GM23338 (cell line): ENCODE measurements at regions not wholly inside any gene's neighbourhood (a gene's known extent, or its start where the extent isn't known, plus 50 kb on each side); places are given as distances from the start of the nearest gene placed in this dataset.

Experiments
- CTCF ChIP-seq, 2 experiments: fragments of 200-600 bp in 1 of 2; sonication (generic) in 1 of 2; conservative IDR thresholded peaks; 2 replicates each; pipeline versions ENCODE4 v1.5.1 to v1.6.1; 2016 to 2017; ENCODE audit warnings: antibody characterized with exemption in 2 of 2, low read depth in 2 of 2, mild to moderate bottlenecking in 2 of 2, moderate library complexity in 1 of 2
- EZH2 ChIP-seq: fragments of 200-600 bp; sonication (generic); IDR thresholded peaks from one replicate; pipeline ENCODE4 v1.8.0; 2017; ENCODE audit warnings: antibody characterized with exemption, mild to moderate bottlenecking, low read depth; ENCODE audit not compliant: unreplicated experiment
- POLR2AphosphoS5 ChIP-seq: IDR thresholded peaks from 2 replicates; pipeline ENCODE4 v1.6.1; 2016; ENCODE audit warnings: antibody characterized with exemption, low read depth

- TF ChIP-seq CTCF (conservative IDR thresholded peaks at IDR 0.05; ENCODE audit: low read depth in 2 of 2) (no peak), POLR2AphosphoS5 (no peak), EZH2 (no peak)
These were observed 541.5 kb downstream of the PCDH7 start for GRCh38 chr4:31261632-31262031.
